ENCODE measurements at regions not wholly inside any gene's neighbourhood (a gene's known extent, or its start where the extent isn't known, plus 50 kb on each side); places are given as distances from the start of the nearest gene placed in this dataset.

GRCh38 chr12:66066137-66066928, 64.2 kb downstream of the LLPH start:
- DNase-seq (ENCODE audit: low read depth, low spot score), result no peak

DNA sequence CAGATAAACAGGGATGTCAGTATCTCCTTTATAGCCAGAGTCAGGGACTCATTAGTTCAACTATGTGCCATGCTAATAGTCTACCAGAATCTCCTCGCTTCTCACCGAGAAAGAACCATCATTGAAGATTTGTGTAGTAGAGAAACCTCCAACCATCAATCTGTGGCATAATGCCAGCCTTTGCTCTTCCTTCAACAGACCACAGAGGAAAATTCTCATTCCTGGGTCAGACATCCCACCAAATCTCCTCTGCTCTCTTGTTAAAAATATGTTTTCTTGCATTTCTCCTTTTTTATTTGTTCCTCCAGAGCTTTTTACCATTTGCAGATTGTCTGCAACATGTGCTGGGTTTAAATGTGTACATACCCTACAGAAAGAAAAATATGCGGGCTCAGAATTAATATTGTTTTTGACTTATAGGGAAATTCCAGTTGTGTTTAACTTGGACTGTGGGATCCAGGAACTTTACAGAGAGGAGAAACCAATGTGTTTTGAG, 64.9 kb downstream of the LLPH start:
- DNase-seq (ENCODE audit: low read depth, low spot score), result no peak

DNA sequence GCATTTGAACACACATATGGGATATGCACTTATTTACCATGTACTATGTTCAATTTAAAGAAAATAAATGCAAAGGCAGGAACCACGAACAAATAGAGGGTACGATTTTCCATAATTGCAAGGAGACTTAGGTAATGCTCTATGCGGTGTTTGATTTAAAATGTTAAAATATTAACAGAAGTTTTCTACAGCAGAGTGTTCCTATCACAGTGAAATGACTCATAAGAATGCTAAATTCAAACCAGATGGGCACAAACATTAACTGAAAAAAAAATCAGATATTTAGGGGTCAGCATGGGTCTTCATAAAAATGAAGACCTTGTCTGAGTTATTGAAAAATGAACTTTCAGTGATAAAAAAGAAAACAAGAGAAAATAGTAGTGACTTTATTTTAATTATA, 65.4 kb downstream of the LLPH start:
- no peak for DNase-seq (ENCODE audit: low read depth, low spot score)

GRCh38 chr12:66063916-66064315, 66.6 kb downstream of the LLPH start:
- DNase-seq (ENCODE audit: low read depth, low spot score), result no peak

DNA sequence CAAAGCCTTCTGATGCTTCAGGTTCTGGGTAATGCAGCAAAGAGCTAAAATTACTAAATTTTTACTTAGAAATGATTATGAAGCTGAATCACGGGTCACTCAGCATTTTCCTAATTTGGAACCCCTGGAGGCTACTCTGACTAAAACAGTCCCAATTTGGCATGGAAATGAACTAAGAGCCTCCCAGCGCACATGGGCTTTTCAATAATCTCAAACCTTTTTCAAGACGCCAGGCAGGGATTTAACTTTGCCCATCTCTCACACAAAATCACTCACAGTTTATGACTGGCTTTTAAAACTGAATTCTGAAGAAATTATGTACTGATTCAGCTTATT, 68.3 kb downstream of the LLPH start:
- DNase-seq (ENCODE audit: low read depth, low spot score), result no peak

GRCh38 chr12:66061557-66062289, 68.8 kb downstream of the LLPH start:
- DNase-seq (ENCODE audit: low read depth, low spot score), result peak; percentile 1

GRCh38 chr12:66061076-66061475, 69.5 kb downstream of the LLPH start:
- DNase-seq (ENCODE audit: low read depth, low spot score), result no peak

DNA sequence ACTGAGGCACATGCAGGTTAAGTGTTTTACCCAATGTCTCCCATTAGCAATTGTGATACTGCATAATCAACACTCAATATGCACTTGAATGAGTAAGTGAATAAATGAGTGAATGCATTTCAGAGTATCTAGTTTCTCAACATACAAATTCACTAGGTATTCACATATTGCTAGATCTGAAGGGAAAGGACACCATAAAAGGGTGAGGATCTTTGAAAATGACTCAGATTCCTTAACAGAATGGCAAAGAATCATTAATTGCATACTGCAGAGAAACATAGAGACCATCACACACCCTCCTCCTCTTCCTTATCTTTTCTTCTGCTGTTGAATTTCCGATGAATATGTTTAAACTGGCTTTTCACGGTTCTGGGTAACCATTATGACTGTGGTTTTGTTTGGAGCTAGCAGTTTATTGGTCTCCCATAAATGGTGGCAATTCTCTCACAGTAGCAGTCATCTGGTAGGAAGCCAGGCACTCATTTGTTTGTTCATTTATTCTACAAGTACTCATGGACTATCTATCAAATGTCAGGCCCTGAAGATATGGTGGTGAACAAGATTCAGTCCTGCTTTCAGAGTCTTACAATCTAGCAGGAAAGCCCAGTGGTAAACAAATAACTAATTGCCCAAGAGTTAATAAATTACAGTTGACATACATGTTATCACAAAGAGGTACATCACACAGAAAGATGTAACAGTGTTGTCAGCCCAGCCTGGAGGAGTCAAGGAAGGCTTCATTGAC, 70.2 kb downstream of the LLPH start:
- DNase-seq (ENCODE audit: low read depth, low spot score), result no peak

DNA sequence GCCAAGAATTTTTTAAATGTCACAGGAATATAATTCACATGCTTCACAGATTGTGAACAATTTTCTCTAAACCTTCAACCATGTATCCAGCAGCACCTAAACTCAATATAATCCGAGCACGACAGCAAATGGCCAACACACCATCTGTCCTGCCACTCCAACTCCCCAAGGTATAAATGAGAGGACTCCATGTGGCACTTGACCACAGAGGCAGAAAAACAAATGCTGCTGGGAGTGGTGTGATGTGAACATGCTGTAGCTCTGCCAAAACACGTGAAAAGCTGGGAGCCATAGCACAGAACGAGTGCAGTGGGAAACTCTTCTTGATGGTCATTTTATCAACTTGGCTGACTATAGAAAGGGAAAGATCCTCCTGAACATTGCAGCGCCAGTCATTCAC, 70.9 kb downstream of the LLPH start:
- DNase-seq (ENCODE audit: low read depth, low spot score), result no peak

DNA sequence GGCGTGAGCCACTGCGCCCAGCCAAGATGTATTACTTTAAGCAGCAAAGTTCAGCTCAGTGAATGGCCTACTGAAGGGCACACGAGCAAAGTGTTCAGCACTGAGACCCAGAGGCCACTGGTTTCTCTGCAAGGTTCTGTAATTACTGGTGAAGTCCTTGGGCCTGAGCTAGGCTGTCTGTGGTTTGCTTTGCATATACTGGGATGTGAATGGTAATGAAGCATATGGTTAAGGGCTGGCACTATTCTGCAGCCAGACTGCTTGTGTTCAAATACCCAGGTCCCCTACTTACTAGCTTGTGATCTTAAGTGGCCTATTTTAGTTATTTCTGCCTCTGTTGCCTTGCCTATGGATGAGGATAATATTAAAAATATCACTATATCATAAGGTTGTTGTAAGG, 72.0 kb downstream of the LLPH start:
- no peak for DNase-seq (ENCODE audit: low read depth, low spot score)

- no peak for DNase-seq (ENCODE audit: low read depth, low spot score)
Measured at GRCh38 chr12:66055837-66056319, 74.7 kb downstream of the LLPH start.

DNA sequence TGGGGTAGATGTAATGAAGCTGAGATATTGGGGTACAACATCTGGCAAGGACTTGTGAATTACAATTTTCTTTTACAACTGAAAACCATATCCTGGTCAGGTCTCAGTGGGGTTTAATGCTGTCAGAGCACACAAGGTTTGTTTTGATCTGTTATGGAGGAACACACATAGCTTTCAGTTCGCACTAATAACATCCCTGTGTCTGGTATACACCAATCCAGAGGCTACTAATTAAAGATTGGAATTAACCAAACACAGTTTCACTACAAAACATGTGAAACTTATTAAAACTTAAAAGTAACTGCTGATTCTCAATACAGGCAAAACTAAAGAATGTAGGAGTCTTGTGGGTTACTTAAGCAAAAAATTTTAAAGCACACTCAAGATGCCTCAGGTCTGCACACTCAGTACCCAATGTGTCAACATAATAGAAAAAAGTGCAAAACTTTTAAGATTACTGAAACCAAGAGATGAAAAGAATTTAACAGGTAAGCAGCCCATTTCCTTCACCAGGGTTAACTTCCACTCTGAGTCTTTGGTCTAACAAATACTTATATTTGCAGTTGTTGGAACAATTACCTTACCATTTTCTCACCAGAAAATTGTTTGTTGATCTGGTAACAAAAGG, 77.4 kb downstream of the LLPH start:
- no peak for DNase-seq (ENCODE audit: low read depth, low spot score)

DNA sequence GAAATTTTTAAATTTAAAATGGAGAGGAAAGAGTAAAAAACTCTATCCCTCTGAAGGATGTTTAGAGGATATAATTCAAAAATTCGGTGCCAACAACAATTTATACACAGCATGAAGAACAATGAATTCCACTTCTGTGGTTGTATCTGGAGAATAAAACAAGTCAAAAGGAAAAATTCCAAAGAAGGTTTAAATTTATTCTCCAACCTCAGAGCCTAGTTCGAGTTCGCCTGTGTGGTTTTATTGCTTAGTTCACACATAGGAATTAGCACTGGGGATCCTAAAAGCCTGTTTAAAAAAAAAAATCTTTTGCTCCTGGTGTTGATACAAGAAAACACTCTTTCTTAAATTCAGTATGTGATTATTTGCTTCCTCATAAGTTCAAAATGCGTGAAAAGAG, 79.2 kb downstream of the LLPH start:
- no peak for DNase-seq (ENCODE audit: low read depth, low spot score)

- no peak for DNase-seq (ENCODE audit: low read depth, low spot score)
Measured at GRCh38 chr12:66050610-66051009, 79.9 kb downstream of the LLPH start.

GRCh38 chr12:66050283-66050576, 80.3 kb downstream of the LLPH start:
- no peak for DNase-seq (ENCODE audit: low read depth, low spot score)

DNA sequence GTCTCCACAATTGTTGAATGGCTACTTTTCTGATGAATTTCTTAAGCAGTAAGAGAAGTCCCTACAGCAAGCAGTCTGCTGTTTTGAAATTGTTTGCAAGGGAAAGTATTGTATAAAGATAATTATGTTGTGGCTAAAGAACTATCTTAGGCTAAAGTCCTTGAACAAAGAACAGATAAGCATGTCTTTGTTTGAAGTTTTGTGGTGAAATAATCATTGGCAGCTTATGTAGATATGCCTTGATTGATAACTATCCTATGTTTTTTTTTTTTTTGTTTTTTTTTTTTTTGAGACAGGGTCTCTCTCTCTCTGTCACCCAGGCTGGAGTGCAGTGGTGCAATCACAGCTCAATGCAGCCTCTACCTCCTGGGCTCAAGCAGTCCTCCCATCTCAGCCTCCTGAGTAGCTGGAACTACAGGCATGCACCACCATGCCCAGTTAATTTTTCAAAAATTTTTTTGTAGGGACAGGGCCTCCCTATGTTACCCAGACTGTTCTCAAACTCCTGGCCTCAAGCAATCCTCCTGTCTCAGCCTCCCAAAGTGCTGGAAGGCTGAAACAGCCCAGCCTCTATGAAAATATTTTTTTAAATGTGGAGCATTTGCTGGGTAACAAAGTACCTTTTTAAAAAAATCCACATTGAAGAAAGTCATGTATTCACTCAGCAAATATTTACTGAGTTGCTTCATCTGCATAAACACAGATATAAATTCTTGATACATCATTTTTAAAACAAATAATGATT, 80.8 kb downstream of the LLPH start:
- no peak for DNase-seq (ENCODE audit: low read depth, low spot score)

GRCh38 chr12:66048835-66049537, 81.6 kb downstream of the LLPH start:
- DNase-seq (ENCODE audit: low read depth, low spot score), result no peak

DNA sequence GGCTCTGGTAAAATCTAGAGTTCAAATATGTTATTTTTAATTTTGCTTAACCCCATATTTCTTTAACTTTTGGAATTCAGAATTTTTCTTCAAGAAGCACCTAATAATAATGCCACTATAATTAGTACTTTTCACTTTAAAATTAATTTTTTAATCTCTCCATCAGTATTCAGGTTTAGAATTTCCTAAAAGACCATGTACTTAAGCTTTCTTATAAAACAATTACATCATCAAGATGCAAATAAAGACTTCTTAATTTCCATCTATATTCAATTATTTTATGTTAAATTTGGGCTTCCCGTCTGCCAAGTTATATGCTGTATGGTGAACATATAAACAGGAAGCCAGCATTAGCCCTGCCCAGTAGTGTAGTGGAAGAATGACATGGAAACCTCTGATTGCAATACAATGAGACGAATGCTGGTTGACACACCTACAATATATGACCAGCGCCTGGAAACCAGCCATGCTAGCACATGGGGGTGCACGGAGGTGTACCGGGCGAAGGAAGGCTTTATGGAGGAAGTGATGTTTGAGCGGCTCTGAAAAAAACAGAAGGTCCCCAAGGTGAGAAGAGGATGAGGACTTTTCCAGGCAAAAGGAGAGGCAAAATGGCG, 82.2 kb downstream of the LLPH start:
- DNase-seq (ENCODE audit: low read depth, low spot score), result no peak

DNA sequence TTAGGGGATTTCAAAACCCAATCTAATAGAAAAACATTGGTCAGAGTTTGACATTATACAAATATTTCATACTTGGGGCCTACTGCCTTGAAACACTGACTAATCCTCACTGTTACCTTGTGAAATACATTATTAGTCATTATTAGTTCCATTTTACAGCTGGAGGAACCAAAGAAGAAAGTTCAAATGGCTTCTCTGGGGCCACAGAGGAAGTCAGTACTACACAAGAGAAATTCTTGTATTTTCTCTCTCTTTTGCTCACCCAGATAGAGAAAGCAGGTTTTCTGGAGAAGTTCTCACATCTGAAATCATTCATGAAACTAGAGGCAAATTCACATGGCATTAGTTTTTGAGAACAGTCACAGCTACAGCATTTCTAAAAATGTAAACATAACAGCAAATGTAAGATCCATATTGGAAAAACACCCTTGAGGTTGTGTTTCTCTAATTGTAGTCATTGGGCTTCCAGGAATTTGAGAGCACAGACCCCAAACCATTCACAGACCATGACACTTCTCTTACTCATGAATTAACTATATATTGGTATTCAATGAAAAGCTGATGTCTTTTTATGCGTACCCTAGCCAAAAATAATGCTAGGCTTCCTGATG, 83.0 kb downstream of the LLPH start:
- no peak for DNase-seq (ENCODE audit: low read depth, low spot score)

DNA sequence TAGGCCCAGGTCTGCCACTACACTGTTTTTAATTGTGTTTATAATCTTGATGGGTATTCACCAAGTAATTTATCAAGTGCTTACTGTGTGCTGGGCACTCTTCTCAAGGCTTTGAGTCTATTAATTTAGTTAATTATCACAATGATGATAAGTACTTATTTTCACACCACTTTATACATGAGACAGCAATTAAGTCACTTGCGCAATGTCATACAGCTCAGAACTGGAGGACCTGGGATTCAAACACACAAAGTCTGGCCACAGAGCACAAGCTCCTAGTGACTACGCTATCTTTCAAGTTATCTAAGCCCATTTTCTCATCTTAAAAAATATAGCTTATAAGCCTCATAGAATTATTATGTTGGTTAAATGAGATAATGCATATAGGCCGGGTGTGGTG, 85.0 kb downstream of the LLPH start:
- DNase-seq (ENCODE audit: low read depth, low spot score), result no peak
